K562 (cell line): ENCODE measurements at regions not wholly inside any gene's neighbourhood (a gene's known extent, or its start where the extent isn't known, plus 50 kb on each side); places are given as distances from the start of the nearest gene placed in this dataset.
A peak's percentile ranks its signal among the peaks of the same experiment; 100 is the strongest.

Experiments
- GABPA ChIP-seq: fragments of 200-800 bp; sonication (Bioruptor generic); conservative IDR thresholded peaks from 2 replicates; pipeline ENCODE4 v1.6.1; 2016; ENCODE audit warnings: low read depth, missing genetic modification characterization, missing compliant biosample characterization
- IRF2 ChIP-seq: sonication (generic); formaldehyde crosslinking; IDR thresholded peaks from 2 replicates; pipeline ENCODE4 v1.8.1; 2022; ENCODE audit warnings: mild to moderate bottlenecking, missing genetic modification reagents
- KAT2B ChIP-seq: IDR thresholded peaks from one replicate; pipeline ENCODE4 v1.6.1; 2012; ENCODE audit warnings: low read depth, mild to moderate bottlenecking, control low read depth, inconsistent platforms, low read length, moderate library complexity
- NR2C2 ChIP-seq, 2 experiments: fragments of 200-800 bp in 1 of 2; sonication (Bioruptor generic) in 1 of 2; sonication (generic) in 1 of 2; formaldehyde crosslinking in 1 of 2; IDR thresholded peaks; 2 replicates each; pipeline versions ENCODE4 v1.6.1 to v1.8.0; 2016 to 2022; ENCODE audit warnings: mild to moderate bottlenecking in 1 of 2, missing compliant biosample characterization in 1 of 2, missing genetic modification characterization in 1 of 2, missing genetic modification reagents in 1 of 2
- NRF1 ChIP-seq, 2 experiments: fragments of 450-650 bp; IDR thresholded peaks in 1 of 2; conservative IDR thresholded peaks in 1 of 2; 2 replicates each; pipeline ENCODE4 v1.6.1; 2014; ENCODE audit warnings: mild to moderate bottlenecking in 2 of 2
- PHF8 ChIP-seq: fragments of 200-600 bp; sonication (generic); IDR thresholded peaks from 2 replicates; pipeline ENCODE4 v1.6.1; 2012; ENCODE audit warnings: mixed run types, mild to moderate bottlenecking, inconsistent platforms, low read length, moderate library complexity, borderline replicate concordance
- POU5F1 ChIP-seq: fragments of 150-350 bp; IDR thresholded peaks from 2 replicates; pipeline ENCODE4 v1.6.1; 2014; ENCODE audit warnings: borderline replicate concordance, low read length, low read depth, mild to moderate bottlenecking; ENCODE audit not compliant: partially characterized antibody
- ZC3H11A ChIP-seq: IDR thresholded peaks from 2 replicates; pipeline ENCODE4 v1.6.1; 2012; ENCODE audit warnings: low read depth, low read length, improper control_type of control experiment
- ZNF232 ChIP-seq: sonication (generic); formaldehyde crosslinking; IDR thresholded peaks from 2 replicates; pipeline ENCODE4 v1.8.0; 2022; ENCODE audit warnings: mild to moderate bottlenecking, missing genetic modification reagents
- ZNF639 ChIP-seq, 2 experiments: fragments of 200-800 bp in 1 of 2; sonication (Bioruptor generic) in 1 of 2; sonication (generic) in 1 of 2; formaldehyde crosslinking in 1 of 2; IDR thresholded peaks in 1 of 2; conservative IDR thresholded peaks in 1 of 2; 2 replicates each; pipeline versions ENCODE4 v1.5.0 to v1.6.1; 2016 to 2020; ENCODE audit warnings: missing compliant biosample characterization in 1 of 2, missing genetic modification characterization in 1 of 2, missing genetic modification reagents in 1 of 2
- ZNF644 ChIP-seq: fragments of 200-800 bp; sonication (Bioruptor generic); IDR thresholded peaks from 2 replicates; pipeline ENCODE4 v1.6.1; 2016; ENCODE audit warnings: low read depth, missing genetic modification characterization, missing compliant biosample characterization
- ZNF785 ChIP-seq: fragments of 250-450 bp; sonication (Bioruptor Pico); IDR thresholded peaks from 2 replicates; pipeline ENCODE4 v1.4.0; 2020; ENCODE audit warnings: mild to moderate bottlenecking
- TF ChIP-seq, protein P1 (sequence below): fragments of 200-600 bp; sonication (generic); IDR thresholded peaks from one replicate; pipeline ENCODE4 v1.6.1; 2012; ENCODE audit warnings: mild to moderate bottlenecking, low read depth, low read length, inconsistent platforms

GRCh38 chr7:114048386-114049235 is 129.8 kb upstream of the PPP1R3A start (continued):
- TF ChIP-seq, protein P1, sequence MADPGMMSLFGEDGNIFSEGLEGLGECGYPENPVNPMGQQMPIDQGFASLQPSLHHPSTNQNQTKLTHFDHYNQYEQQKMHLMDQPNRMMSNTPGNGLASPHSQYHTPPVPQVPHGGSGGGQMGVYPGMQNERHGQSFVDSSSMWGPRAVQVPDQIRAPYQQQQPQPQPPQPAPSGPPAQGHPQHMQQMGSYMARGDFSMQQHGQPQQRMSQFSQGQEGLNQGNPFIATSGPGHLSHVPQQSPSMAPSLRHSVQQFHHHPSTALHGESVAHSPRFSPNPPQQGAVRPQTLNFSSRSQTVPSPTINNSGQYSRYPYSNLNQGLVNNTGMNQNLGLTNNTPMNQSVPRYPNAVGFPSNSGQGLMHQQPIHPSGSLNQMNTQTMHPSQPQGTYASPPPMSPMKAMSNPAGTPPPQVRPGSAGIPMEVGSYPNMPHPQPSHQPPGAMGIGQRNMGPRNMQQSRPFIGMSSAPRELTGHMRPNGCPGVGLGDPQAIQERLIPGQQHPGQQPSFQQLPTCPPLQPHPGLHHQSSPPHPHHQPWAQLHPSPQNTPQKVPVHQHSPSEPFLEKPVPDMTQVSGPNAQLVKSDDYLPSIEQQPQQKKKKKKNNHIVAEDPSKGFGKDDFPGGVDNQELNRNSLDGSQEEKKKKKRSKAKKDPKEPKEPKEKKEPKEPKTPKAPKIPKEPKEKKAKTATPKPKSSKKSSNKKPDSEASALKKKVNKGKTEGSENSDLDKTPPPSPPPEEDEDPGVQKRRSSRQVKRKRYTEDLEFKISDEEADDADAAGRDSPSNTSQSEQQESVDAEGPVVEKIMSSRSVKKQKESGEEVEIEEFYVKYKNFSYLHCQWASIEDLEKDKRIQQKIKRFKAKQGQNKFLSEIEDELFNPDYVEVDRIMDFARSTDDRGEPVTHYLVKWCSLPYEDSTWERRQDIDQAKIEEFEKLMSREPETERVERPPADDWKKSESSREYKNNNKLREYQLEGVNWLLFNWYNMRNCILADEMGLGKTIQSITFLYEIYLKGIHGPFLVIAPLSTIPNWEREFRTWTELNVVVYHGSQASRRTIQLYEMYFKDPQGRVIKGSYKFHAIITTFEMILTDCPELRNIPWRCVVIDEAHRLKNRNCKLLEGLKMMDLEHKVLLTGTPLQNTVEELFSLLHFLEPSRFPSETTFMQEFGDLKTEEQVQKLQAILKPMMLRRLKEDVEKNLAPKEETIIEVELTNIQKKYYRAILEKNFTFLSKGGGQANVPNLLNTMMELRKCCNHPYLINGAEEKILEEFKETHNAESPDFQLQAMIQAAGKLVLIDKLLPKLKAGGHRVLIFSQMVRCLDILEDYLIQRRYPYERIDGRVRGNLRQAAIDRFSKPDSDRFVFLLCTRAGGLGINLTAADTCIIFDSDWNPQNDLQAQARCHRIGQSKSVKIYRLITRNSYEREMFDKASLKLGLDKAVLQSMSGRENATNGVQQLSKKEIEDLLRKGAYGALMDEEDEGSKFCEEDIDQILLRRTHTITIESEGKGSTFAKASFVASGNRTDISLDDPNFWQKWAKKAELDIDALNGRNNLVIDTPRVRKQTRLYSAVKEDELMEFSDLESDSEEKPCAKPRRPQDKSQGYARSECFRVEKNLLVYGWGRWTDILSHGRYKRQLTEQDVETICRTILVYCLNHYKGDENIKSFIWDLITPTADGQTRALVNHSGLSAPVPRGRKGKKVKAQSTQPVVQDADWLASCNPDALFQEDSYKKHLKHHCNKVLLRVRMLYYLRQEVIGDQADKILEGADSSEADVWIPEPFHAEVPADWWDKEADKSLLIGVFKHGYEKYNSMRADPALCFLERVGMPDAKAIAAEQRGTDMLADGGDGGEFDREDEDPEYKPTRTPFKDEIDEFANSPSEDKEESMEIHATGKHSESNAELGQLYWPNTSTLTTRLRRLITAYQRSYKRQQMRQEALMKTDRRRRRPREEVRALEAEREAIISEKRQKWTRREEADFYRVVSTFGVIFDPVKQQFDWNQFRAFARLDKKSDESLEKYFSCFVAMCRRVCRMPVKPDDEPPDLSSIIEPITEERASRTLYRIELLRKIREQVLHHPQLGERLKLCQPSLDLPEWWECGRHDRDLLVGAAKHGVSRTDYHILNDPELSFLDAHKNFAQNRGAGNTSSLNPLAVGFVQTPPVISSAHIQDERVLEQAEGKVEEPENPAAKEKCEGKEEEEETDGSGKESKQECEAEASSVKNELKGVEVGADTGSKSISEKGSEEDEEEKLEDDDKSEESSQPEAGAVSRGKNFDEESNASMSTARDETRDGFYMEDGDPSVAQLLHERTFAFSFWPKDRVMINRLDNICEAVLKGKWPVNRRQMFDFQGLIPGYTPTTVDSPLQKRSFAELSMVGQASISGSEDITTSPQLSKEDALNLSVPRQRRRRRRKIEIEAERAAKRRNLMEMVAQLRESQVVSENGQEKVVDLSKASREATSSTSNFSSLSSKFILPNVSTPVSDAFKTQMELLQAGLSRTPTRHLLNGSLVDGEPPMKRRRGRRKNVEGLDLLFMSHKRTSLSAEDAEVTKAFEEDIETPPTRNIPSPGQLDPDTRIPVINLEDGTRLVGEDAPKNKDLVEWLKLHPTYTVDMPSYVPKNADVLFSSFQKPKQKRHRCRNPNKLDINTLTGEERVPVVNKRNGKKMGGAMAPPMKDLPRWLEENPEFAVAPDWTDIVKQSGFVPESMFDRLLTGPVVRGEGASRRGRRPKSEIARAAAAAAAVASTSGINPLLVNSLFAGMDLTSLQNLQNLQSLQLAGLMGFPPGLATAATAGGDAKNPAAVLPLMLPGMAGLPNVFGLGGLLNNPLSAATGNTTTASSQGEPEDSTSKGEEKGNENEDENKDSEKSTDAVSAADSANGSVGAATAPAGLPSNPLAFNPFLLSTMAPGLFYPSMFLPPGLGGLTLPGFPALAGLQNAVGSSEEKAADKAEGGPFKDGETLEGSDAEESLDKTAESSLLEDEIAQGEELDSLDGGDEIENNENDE, result no peak
- no peak for TF ChIP-seq POU5F1
- TF ChIP-seq IRF2 (CRISPR knock-in tag), result peak; percentile 92; the same call in 1 of the 2 replicates
- TF ChIP-seq PHF8, result peak; percentile 11; the same call in 1 of the 2 replicates
- TF ChIP-seq ZNF639 (CRISPR knock-in tag; conservative IDR thresholded peaks at IDR 0.05 in 1 of 2, IDR thresholded peaks at IDR 0.05 in 1 of 2), result peak in 1 of 2 experiments; percentile 18; a peak in 1 of 4 replicates
- no peak; the same call in 1 of the 2 replicates for TF ChIP-seq GABPA
- TF ChIP-seq NR2C2 (CRISPR knock-in tag; IDR thresholded peaks at IDR 0.05), result no peak
- 0 out of 2 replicates have a peak, but pooled peaks have one; percentile 21 for TF ChIP-seq NR2C2 (tag; IDR thresholded peaks at IDR 0.05)
- TF ChIP-seq ZNF644, result no peak
- TF ChIP-seq ZNF785 (CRISPR knock-in tag), result no peak
- TF ChIP-seq ZNF232, result no peak
- no peak for TF ChIP-seq KAT2B
- TF ChIP-seq NRF1 (conservative IDR thresholded peaks at IDR 0.05 in 1 of 2, IDR thresholded peaks at IDR 0.05 in 1 of 2), result peak in 1 of 2 experiments; percentile 38; a peak in 2 of 4 replicates
- TF ChIP-seq ZC3H11A, result no peak
